Mammary epithelial cell (primary cell): ENCODE measurements at regions not wholly inside any gene's neighbourhood (a gene's known extent, or its start where the extent isn't known, plus 50 kb on each side); places are given as distances from the start of the nearest gene placed in this dataset.

Source experiments
- EZH2 ChIP-seq: IDR thresholded peaks from 2 replicates; pipeline ENCODE4 v1.6.1; 2012; ENCODE audit warnings: low read length, inconsistent platforms, borderline replicate concordance
- TF ChIP-seq, protein P1 (sequence below), 2 donors: IDR thresholded peaks in 1 of 2; conservative IDR thresholded peaks in 1 of 2; 2 replicates each; pipeline ENCODE4 v1.5.1; 2011 to 2012; ENCODE audit warnings: inconsistent platforms in 2 of 2, low read length in 2 of 2, mild to moderate bottlenecking in 2 of 2, control low read depth in 1 of 2, low read depth in 1 of 2; ENCODE audit not compliant: insufficient read depth in 1 of 2; ENCODE audit errors: extremely low read depth in 1 of 2

DNA sequence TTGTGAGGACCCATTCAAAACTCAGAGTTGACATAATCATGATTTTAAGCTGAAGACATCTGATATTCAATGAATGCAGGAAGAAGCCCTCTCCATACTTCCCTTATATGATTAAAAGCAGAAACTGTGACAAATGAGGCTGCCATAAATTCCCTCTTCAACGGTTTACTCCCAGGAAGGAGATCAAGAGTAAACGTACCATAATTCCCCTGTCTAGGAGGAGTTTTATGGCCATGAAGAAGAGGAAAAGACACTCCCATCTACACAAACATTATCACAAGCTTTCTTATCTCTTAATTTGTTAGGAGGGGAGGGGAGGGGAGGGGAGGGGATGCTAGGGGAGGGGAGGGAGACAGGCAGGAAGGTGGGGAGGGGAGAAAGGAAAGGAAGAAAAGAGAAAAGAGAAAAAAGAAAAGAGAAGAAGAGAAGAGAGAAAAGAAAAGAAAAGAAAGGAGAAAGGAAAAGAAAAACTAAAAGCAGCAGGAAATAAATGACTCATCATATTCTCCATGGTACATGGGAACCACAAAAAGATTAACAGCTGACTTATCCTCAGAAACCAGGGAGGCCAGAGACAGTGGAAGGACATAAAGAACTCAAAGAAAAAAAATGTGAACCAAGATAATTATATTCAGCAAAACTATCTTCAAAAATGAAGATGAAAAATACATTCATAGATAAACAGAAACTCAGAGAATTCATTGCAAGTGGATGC, 121.6 kb downstream of the ALOX5 start:
- TF ChIP-seq, protein P1, sequence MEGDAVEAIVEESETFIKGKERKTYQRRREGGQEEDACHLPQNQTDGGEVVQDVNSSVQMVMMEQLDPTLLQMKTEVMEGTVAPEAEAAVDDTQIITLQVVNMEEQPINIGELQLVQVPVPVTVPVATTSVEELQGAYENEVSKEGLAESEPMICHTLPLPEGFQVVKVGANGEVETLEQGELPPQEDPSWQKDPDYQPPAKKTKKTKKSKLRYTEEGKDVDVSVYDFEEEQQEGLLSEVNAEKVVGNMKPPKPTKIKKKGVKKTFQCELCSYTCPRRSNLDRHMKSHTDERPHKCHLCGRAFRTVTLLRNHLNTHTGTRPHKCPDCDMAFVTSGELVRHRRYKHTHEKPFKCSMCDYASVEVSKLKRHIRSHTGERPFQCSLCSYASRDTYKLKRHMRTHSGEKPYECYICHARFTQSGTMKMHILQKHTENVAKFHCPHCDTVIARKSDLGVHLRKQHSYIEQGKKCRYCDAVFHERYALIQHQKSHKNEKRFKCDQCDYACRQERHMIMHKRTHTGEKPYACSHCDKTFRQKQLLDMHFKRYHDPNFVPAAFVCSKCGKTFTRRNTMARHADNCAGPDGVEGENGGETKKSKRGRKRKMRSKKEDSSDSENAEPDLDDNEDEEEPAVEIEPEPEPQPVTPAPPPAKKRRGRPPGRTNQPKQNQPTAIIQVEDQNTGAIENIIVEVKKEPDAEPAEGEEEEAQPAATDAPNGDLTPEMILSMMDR (conservative IDR thresholded peaks at IDR 0.05 in 1 of 2, IDR thresholded peaks at IDR 0.05 in 1 of 2; ENCODE audit: extremely low read depth in 1 of 2, insufficient read depth in 1 of 2, low read depth in 1 of 2, low read length in 2 of 2), result no peak
- no peak for TF ChIP-seq EZH2
